ENCODE measurements at regions not wholly inside any gene's neighbourhood (a gene's known extent, or its start where the extent isn't known, plus 50 kb on each side); places are given as distances from the start of the nearest gene placed in this dataset.

- no peak for TF ChIP-seq CREB1 (IDR thresholded peaks at IDR 0.05; ENCODE audit: low read depth)
- no peak for TF ChIP-seq NFIC (IDR thresholded peaks at IDR 0.05)
- no peak for TF ChIP-seq EGR1 (IDR thresholded peaks at IDR 0.05)
- TF ChIP-seq MAX (IDR thresholded peaks at IDR 0.05), result no peak
- TF ChIP-seq TAF1 (IDR thresholded peaks at IDR 0.05; ENCODE audit: low read depth), result no peak
- no peak for TF ChIP-seq TCF12 (IDR thresholded peaks at IDR 0.05; ENCODE audit: low read depth)
- TF ChIP-seq EP300 (IDR thresholded peaks at IDR 0.05; ENCODE audit: borderline replicate concordance), result no peak
- TF ChIP-seq USF1 (IDR thresholded peaks at IDR 0.05), result no peak
- no peak for TF ChIP-seq CEBPB (IDR thresholded peaks at IDR 0.05)
- no peak for TF ChIP-seq YY1 (IDR thresholded peaks at IDR 0.05; ENCODE audit: low read depth)
- no peak for TF ChIP-seq RAD21 (IDR thresholded peaks at IDR 0.05; ENCODE audit: low read depth)
- TF ChIP-seq REST (IDR thresholded peaks at IDR 0.05; ENCODE audit: low read depth), result no peak
- no peak for TF ChIP-seq TEAD4 (IDR thresholded peaks at IDR 0.05)
- no peak for TF ChIP-seq ZBTB7A (IDR thresholded peaks at IDR 0.05; ENCODE audit: low read depth)
- TF ChIP-seq FOXM1 (IDR thresholded peaks at IDR 0.05; ENCODE audit: borderline replicate concordance, low read depth), result no peak
Observed at GRCh38 chr21:35652196-35652595, 408.1 kb downstream of the SETD4 start.

- TF ChIP-seq USF1 (IDR thresholded peaks at IDR 0.05) (no peak), TCF12 (IDR thresholded peaks at IDR 0.05; ENCODE audit: low read depth) (no peak), RAD21 (IDR thresholded peaks at IDR 0.05; ENCODE audit: low read depth) (no peak), TAF1 (IDR thresholded peaks at IDR 0.05; ENCODE audit: low read depth) (no peak), MAX (IDR thresholded peaks at IDR 0.05) (no peak), REST (IDR thresholded peaks at IDR 0.05; ENCODE audit: low read depth) (no peak), ZBTB7A (IDR thresholded peaks at IDR 0.05; ENCODE audit: low read depth) (no peak), CREB1 (IDR thresholded peaks at IDR 0.05; ENCODE audit: low read depth) (no peak), YY1 (IDR thresholded peaks at IDR 0.05; ENCODE audit: low read depth) (no peak), EP300 (IDR thresholded peaks at IDR 0.05; ENCODE audit: borderline replicate concordance) (no peak), TEAD4 (IDR thresholded peaks at IDR 0.05) (no peak), EGR1 (IDR thresholded peaks at IDR 0.05) (no peak), FOXM1 (IDR thresholded peaks at IDR 0.05; ENCODE audit: borderline replicate concordance, low read depth) (no peak), CEBPB (IDR thresholded peaks at IDR 0.05) (no peak), NFIC (IDR thresholded peaks at IDR 0.05) (no peak)
Observed at GRCh38 chr21:35651196-35651595, 409.1 kb downstream of the SETD4 start.

- no peak for TF ChIP-seq TCF12 (IDR thresholded peaks at IDR 0.05; ENCODE audit: low read depth)
- TF ChIP-seq MAX (IDR thresholded peaks at IDR 0.05), result no peak
- TF ChIP-seq RAD21 (IDR thresholded peaks at IDR 0.05; ENCODE audit: low read depth), result no peak
- no peak for TF ChIP-seq CEBPB (IDR thresholded peaks at IDR 0.05)
- TF ChIP-seq REST (IDR thresholded peaks at IDR 0.05; ENCODE audit: low read depth), result no peak
- TF ChIP-seq ZBTB7A (IDR thresholded peaks at IDR 0.05; ENCODE audit: low read depth), result no peak
- TF ChIP-seq CREB1 (IDR thresholded peaks at IDR 0.05; ENCODE audit: low read depth), result no peak
- TF ChIP-seq EGR1 (IDR thresholded peaks at IDR 0.05), result no peak
- no peak for TF ChIP-seq EP300 (IDR thresholded peaks at IDR 0.05; ENCODE audit: borderline replicate concordance)
Observed at GRCh38 chr21:35649186-35649585, 411.1 kb downstream of the SETD4 start.

- TF ChIP-seq ZBTB7A (IDR thresholded peaks at IDR 0.05; ENCODE audit: low read depth), result no peak
Observed at GRCh38 chr21:35648512-35648911, 411.8 kb downstream of the SETD4 start.

- TF ChIP-seq FOXM1 (IDR thresholded peaks at IDR 0.05; ENCODE audit: borderline replicate concordance, low read depth), result no peak
- TF ChIP-seq EGR1 (IDR thresholded peaks at IDR 0.05), result no peak
- no peak for TF ChIP-seq TCF12 (IDR thresholded peaks at IDR 0.05; ENCODE audit: low read depth)
- no peak for TF ChIP-seq CEBPB (IDR thresholded peaks at IDR 0.05)
- TF ChIP-seq TAF1 (IDR thresholded peaks at IDR 0.05; ENCODE audit: low read depth), result no peak
- no peak for TF ChIP-seq TEAD4 (IDR thresholded peaks at IDR 0.05)
- no peak for TF ChIP-seq ZBTB7A (IDR thresholded peaks at IDR 0.05; ENCODE audit: low read depth)
- TF ChIP-seq CREB1 (IDR thresholded peaks at IDR 0.05; ENCODE audit: low read depth), result no peak
- TF ChIP-seq YY1 (IDR thresholded peaks at IDR 0.05; ENCODE audit: low read depth), result no peak
- no peak for TF ChIP-seq RAD21 (IDR thresholded peaks at IDR 0.05; ENCODE audit: low read depth)
- TF ChIP-seq REST (IDR thresholded peaks at IDR 0.05; ENCODE audit: low read depth), result no peak
- no peak for TF ChIP-seq EP300 (IDR thresholded peaks at IDR 0.05; ENCODE audit: borderline replicate concordance)
- TF ChIP-seq NFIC (IDR thresholded peaks at IDR 0.05), result no peak
- no peak for TF ChIP-seq MAX (IDR thresholded peaks at IDR 0.05)
- TF ChIP-seq USF1 (IDR thresholded peaks at IDR 0.05), result no peak
Observed at GRCh38 chr21:35646606-35647005, 413.7 kb downstream of the SETD4 start.

All from Ishikawa (cell line).